Ovary (tissue), 3 donors: ENCODE measurements at regions not wholly inside any gene's neighbourhood (a gene's known extent, or its start where the extent isn't known, plus 50 kb on each side); places are given as distances from the start of the nearest gene placed in this dataset.

Experiments used
- EP300 ChIP-seq: sonication (generic); formaldehyde crosslinking; IDR thresholded peaks from one replicate; pipeline ENCODE4 v1.6.1; 2017; ENCODE audit warnings: antibody characterized with exemption
- POLR2A ChIP-seq: fragments of 450-650 bp; IDR thresholded peaks from one replicate; pipeline ENCODE4 v1.6.1; 2017; ENCODE audit warnings: antibody characterized with exemption, mild to moderate bottlenecking, moderate library complexity
- TF ChIP-seq, protein P1 (sequence below), 3 donors: fragments of 450-650 bp in 2 of 3; fragments of 200-600 bp in 1 of 3; IDR thresholded peaks; one replicate each; pipeline versions ENCODE4 v1.5.1 to v1.8.0; 2016 to 2022; ENCODE audit warnings: antibody characterized with exemption in 3 of 3, mild to moderate bottlenecking in 1 of 3
- donor health status: DM: no; HTN: no; CAD: no.

DNA sequence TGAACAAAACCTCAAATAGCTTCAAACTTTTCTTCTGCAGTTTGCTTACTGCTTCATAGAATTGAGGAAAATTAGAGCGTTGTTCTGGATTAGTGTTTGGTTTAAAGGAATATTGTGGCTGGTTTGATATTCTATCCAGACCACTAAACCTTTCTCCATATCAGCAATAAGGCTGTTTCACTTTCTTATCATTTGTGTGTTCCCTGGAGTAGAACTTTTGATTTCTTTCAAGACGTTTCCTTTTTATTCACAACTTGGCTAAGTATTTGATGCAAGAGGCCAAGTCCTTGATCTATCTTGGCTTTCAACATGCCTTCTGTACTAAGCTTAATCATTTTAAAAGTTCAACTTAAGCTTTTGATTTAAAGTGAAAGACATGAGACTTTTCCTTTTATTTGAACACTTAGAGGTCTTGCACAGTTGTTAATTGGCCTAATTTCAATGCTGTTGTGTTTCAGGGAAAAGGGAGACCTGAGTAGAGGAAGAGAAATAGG lies 359.1 kb downstream of the S1PR1 start:
- TF ChIP-seq POLR2A (no peak), EP300 (no peak)
- TF ChIP-seq, protein P1, sequence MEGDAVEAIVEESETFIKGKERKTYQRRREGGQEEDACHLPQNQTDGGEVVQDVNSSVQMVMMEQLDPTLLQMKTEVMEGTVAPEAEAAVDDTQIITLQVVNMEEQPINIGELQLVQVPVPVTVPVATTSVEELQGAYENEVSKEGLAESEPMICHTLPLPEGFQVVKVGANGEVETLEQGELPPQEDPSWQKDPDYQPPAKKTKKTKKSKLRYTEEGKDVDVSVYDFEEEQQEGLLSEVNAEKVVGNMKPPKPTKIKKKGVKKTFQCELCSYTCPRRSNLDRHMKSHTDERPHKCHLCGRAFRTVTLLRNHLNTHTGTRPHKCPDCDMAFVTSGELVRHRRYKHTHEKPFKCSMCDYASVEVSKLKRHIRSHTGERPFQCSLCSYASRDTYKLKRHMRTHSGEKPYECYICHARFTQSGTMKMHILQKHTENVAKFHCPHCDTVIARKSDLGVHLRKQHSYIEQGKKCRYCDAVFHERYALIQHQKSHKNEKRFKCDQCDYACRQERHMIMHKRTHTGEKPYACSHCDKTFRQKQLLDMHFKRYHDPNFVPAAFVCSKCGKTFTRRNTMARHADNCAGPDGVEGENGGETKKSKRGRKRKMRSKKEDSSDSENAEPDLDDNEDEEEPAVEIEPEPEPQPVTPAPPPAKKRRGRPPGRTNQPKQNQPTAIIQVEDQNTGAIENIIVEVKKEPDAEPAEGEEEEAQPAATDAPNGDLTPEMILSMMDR (IDR thresholded peaks at IDR 0.05) = no peak
